Keratinocyte (primary cell): ENCODE measurements at regions not wholly inside any gene's neighbourhood (a gene's known extent, or its start where the extent isn't known, plus 50 kb on each side); places are given as distances from the start of the nearest gene placed in this dataset.

Source experiments
- DNase-seq: peaks from one replicate; pipeline ENCODE4 v3.0.0-alpha.2; 2011; ENCODE audit warnings: low read depth, missing footprints, low spot score
- FAIRE-seq: peaks from 2 replicates; lab custom pipeline; 2011; peaks lifted over from hg19 to GRCh38; lab: Jason Lieb, UNC
- H2AFZ ChIP-seq: 2 replicates; pipeline ENCODE4 v1.6.0; 2012; ENCODE audit warnings: low read length, control low read depth, inconsistent platforms; ENCODE audit not compliant: control insufficient read depth
- H3K27ac ChIP-seq: 2 replicates; pipeline ENCODE4 v1.5.1; 2011; ENCODE audit warnings: low read length; ENCODE audit not compliant: control insufficient read depth, insufficient read depth
- H3K27me3 ChIP-seq: 3 replicates; pipeline ENCODE4 v1.6.0; 2011; ENCODE audit warnings: low read length; ENCODE audit not compliant: control insufficient read depth, insufficient read depth; ENCODE audit errors: extremely low read depth
- H3K36me3 ChIP-seq, 2 experiments: 2 replicates in 1 of 2; 3 replicates in 1 of 2; pipeline ENCODE4 v1.5.1; 2011; ENCODE audit warnings: low read length in 2 of 2, mild to moderate bottlenecking in 1 of 2; ENCODE audit not compliant: control insufficient read depth in 2 of 2, insufficient read depth in 2 of 2; ENCODE audit errors: extremely low read depth in 1 of 2
- H3K4me1 ChIP-seq: 3 replicates; pipeline ENCODE4 v1.5.1; 2011; ENCODE audit warnings: low read length; ENCODE audit not compliant: control insufficient read depth, insufficient read depth; ENCODE audit errors: extremely low read depth
- H3K4me2 ChIP-seq: 3 replicates; pipeline ENCODE4 v1.6.0; 2011; ENCODE audit warnings: low read depth, low read length; ENCODE audit not compliant: control insufficient read depth, insufficient read depth; ENCODE audit errors: extremely low read depth
- H3K4me3 ChIP-seq, 3 experiments: fragments of 200-600 bp in 1 of 3; sonication (generic) in 1 of 3; 2 replicates in 2 of 3; 3 replicates in 1 of 3; pipeline ENCODE4 v1.5.1; 2011 to 2016; ENCODE audit warnings: low read length in 3 of 3, mild to moderate bottlenecking in 3 of 3, control low read depth in 2 of 3, inconsistent platforms in 1 of 3, low read depth in 1 of 3, mixed read lengths in 1 of 3, mixed run types in 1 of 3, moderate library complexity in 1 of 3; ENCODE audit not compliant: control insufficient read depth in 2 of 3, insufficient read depth in 2 of 3; ENCODE audit errors: extremely low read depth in 1 of 3
- H3K79me2 ChIP-seq: 2 replicates; pipeline ENCODE4 v1.6.0; 2012; ENCODE audit warnings: low read length; ENCODE audit not compliant: control insufficient read depth, insufficient read depth
- H3K9ac ChIP-seq: 3 replicates; pipeline ENCODE4 v1.6.0; 2011; ENCODE audit warnings: low read length; ENCODE audit not compliant: control insufficient read depth, insufficient read depth; ENCODE audit errors: extremely low read depth
- H3K9me1 ChIP-seq: 3 replicates; pipeline ENCODE4 v1.6.0; 2011; ENCODE audit warnings: low read length; ENCODE audit not compliant: control insufficient read depth, insufficient read depth; ENCODE audit errors: extremely low read depth
- H3K9me3 ChIP-seq: 2 replicates; pipeline ENCODE4 v1.5.1; 2012; ENCODE audit warnings: low read depth, low read length; ENCODE audit not compliant: control insufficient read depth
- H4K20me1 ChIP-seq: 3 replicates; pipeline ENCODE4 v1.6.0; 2011; ENCODE audit warnings: low read length; ENCODE audit not compliant: control insufficient read depth, insufficient read depth; ENCODE audit errors: extremely low read depth
- EZH2 ChIP-seq: IDR thresholded peaks from one replicate; pipeline ENCODE4 v1.6.1; 2012; ENCODE audit warnings: inconsistent platforms, mild to moderate bottlenecking, low read length, moderate library complexity
- dilution Hi-C: fragments of 300-500 bp; cut with MboI; formaldehyde crosslinking; loops from one replicate; pipeline ENCODE4 v1.7.0; 2020; ENCODE audit warnings: low sequenced_read_pairs; ENCODE audit not compliant: extremely low pct_ligation_motif_present
- TF ChIP-seq, protein P1 (sequence below), 3 experiments: IDR thresholded peaks in 1 of 3; conservative IDR thresholded peaks in 1 of 3; optimal IDR thresholded peaks in 1 of 3; 2 replicates in 2 of 3; 3 replicates in 1 of 3; pipeline versions ENCODE3 to v1.5.1; 2011; ENCODE audit warnings: low read length in 3 of 3, mild to moderate bottlenecking in 3 of 3, moderate library complexity in 2 of 3, control low read depth in 1 of 3, inconsistent platforms in 1 of 3; ENCODE audit not compliant: insufficient read depth in 2 of 3; ENCODE audit errors: extremely low read depth in 1 of 3

DNA sequence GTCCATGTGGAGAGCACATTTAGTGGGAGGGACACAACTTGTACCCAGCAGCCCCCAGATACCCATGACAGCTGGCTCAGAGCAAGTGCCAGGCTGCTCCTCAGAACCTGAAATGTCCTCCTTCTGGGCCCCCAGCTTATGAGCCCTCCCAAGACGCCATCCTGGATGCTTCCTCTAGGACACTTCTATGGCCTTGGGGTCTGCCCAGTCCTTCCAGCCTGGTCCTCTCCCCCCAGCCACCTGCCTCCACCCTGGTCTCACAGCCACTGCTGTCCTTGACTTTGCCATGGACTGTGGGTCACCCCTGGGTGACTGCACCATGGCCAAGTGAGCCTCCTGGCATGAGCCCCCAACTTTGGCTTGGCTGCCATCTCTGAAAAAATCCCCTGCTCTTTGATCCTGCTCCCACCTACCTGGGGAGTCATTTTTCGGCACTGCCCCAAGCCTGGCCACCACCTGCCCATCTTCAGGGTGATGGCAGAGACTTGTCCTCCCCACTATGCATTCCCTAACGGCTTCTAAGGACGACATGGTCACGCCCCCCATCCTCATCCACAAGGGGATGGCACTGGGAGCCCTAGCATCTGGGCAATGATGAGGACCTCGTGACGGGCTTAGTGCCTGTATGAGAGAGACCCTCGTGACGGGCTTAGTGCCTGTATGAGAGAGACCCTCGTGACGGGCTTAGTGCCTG lies 323.7 kb downstream of the TMEM121 start:
- no peak overlapping the region for H3K9ac ChIP-seq
- dilution Hi-C loops, result no loop called here
- H3K4me2 ChIP-seq, result no peak overlapping the region
- peaks cover 12% of the 10 kb centered on the region for H3K9me3 ChIP-seq
- FAIRE-seq (no peak), DNase-seq (no peak)
- H3K9me1 ChIP-seq, result no peaks in the 10 kb centered on the region
- H3K27ac ChIP-seq, result no peak overlapping the region
- TF ChIP-seq EZH2, result no peak
- TF ChIP-seq, protein P1, sequence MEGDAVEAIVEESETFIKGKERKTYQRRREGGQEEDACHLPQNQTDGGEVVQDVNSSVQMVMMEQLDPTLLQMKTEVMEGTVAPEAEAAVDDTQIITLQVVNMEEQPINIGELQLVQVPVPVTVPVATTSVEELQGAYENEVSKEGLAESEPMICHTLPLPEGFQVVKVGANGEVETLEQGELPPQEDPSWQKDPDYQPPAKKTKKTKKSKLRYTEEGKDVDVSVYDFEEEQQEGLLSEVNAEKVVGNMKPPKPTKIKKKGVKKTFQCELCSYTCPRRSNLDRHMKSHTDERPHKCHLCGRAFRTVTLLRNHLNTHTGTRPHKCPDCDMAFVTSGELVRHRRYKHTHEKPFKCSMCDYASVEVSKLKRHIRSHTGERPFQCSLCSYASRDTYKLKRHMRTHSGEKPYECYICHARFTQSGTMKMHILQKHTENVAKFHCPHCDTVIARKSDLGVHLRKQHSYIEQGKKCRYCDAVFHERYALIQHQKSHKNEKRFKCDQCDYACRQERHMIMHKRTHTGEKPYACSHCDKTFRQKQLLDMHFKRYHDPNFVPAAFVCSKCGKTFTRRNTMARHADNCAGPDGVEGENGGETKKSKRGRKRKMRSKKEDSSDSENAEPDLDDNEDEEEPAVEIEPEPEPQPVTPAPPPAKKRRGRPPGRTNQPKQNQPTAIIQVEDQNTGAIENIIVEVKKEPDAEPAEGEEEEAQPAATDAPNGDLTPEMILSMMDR (optimal IDR thresholded peaks at IDR 0.05 in 1 of 3, IDR thresholded peaks at IDR 0.05 in 1 of 3, conservative IDR thresholded peaks at IDR 0.05 in 1 of 3; ENCODE audit: extremely low read depth in 1 of 3, insufficient read depth in 2 of 3, low read length in 3 of 3), result no peak
- no peaks in the 10 kb centered on the region for H3K27me3 ChIP-seq
- H3K4me3 ChIP-seq, result no peak overlapping the region
- H3K79me2 ChIP-seq, result no peaks in the 10 kb centered on the region
- H2AFZ ChIP-seq, result no peak overlapping the region
- H3K36me3 ChIP-seq, result no peaks in the 10 kb centered on the region
- H3K4me1 ChIP-seq, result no peaks in the 10 kb centered on the region
- H4K20me1 ChIP-seq, result no peaks in the 10 kb centered on the region

DNA sequence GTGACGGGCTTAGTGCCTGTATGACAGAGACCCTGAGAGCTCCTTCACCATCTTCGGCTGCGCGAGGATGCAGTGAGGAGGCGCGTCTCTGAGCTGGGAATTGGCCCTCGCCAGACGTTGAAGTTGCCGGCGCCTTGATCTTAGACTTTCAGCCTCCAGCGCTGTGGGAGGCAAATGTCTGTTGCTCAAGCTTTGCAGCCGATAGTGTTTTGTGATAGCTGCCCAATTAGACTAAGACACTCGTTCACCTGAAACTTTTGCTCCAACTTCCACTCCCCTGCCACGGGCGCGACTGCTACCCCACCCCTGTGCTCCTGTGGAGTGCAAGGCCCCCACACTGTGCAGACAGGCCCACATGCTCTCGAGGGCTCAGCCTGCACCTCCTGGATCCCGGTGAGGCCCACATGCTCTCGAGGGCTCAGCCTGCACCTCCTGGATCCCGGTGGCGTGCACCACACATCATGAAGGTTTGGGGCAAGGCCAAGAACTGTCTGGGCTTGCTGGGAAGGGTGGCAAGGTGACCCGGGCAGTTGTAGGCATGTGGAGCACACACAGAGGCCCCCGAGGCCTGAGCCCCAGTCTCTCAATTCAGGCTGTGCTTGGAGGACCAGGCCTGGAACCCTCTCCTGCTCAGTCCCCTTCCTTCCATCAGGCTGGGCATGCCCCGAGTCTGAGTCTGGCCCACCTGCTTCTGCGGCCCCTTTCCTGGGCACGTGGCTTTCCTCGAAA lies 324.6 kb downstream of the TMEM121 start:
- Histone ChIP-seq H3K9me3 (peaks cover 14% of the 10 kb centered on the region), H4K20me1 (no peaks in the 10 kb centered on the region), H3K79me2 (no peaks in the 10 kb centered on the region), H3K27me3 (no peaks in the 10 kb centered on the region), H3K9me1 (no peaks in the 10 kb centered on the region), H3K4me1 (no peaks in the 10 kb centered on the region), H3K27ac (no peak overlapping the region), H3K4me3 (no peak overlapping the region), H3K36me3 (no peaks in the 10 kb centered on the region), H2AFZ (no peak overlapping the region), H3K9ac (no peak overlapping the region), H3K4me2 (no peak overlapping the region)
- dilution Hi-C loops, result no loop called here
- FAIRE-seq (no peak), DNase-seq (no peak)
- TF ChIP-seq, protein P1 (optimal IDR thresholded peaks at IDR 0.05 in 1 of 3, IDR thresholded peaks at IDR 0.05 in 1 of 3, conservative IDR thresholded peaks at IDR 0.05 in 1 of 3; ENCODE audit: extremely low read depth in 1 of 3, insufficient read depth in 2 of 3, low read length in 3 of 3), result no peak
- no peak for TF ChIP-seq EZH2
